Activated naive CD4-positive, alpha-beta T cell treated with anti-CD3 and anti-CD28 coated beads for 36 hours (primary cell): ENCODE measurements at regions not wholly inside any gene's neighbourhood (a gene's known extent, or its start where the extent isn't known, plus 50 kb on each side); places are given as distances from the start of the nearest gene placed in this dataset.
"Not testable (repeated sequence)": the region's sequence is repeated elsewhere in the genome, so short reads cannot be mapped to it uniquely, and the experiment has no call there.

Experiments used
- CTCF ChIA-PET: fragments of 350-600 bp; sonication (Branson Sonifier 250); formaldehyde crosslinking; loops from one replicate; lab custom pipeline; 2021; ENCODE audit warnings: antibody characterized with exemption; lab: Charles Lee
- DNase-seq: peaks from one replicate; pipeline ENCODE4 v3.0.0-alpha.2; 2020
- H3K27ac Mint-ChIP-seq: one replicate; pipeline ENCODE4 v1.8.0; 2021; ENCODE audit warnings: mild to moderate bottlenecking, mixed read lengths
- H3K27me3 Mint-ChIP-seq: one replicate; pipeline ENCODE4 v1.8.0; 2021; ENCODE audit warnings: low read depth, mixed read lengths
- H3K36me3 Mint-ChIP-seq: one replicate; pipeline ENCODE4 v1.8.0; 2021; ENCODE audit warnings: low read depth, mixed read lengths
- H3K4me1 Mint-ChIP-seq: one replicate; pipeline ENCODE4 v1.8.0; 2021; ENCODE audit warnings: low read depth, mixed read lengths
- H3K4me3 Mint-ChIP-seq: one replicate; pipeline ENCODE4 v1.8.0; 2021; ENCODE audit warnings: mild to moderate bottlenecking, moderate library complexity, mixed read lengths
- H3K9me3 Mint-ChIP-seq: one replicate; pipeline ENCODE4 v1.8.0; 2021; ENCODE audit warnings: mixed read lengths
- intact Hi-C: fragments of 100-400 bp; cut with micrococcal nuclease; formaldehyde crosslinking; loops from one replicate; pipeline ENCODE4 v1.15.1; 2023

GRCh38 chrX:55908661-55909212, 191.2 kb downstream of the RRAGB start:
- H3K4me3 Mint-ChIP-seq = peak overlapping the region; percentile 75
- H3K4me1 Mint-ChIP-seq = peaks cover 7% of the 10 kb centered on the region
- CTCF ChIA-PET = interaction anchor here (1.3 kb wide), 1 partner anchor 179 kb away, joined by 3 read pairs; no protein-coding TSS in a partner anchor
- DNase-seq = peak; percentile 13
- no peaks in the 10 kb centered on the region for H3K9me3 Mint-ChIP-seq
- no peaks in the 10 kb centered on the region for H3K27me3 Mint-ChIP-seq
- no peaks in the 10 kb centered on the region for H3K36me3 Mint-ChIP-seq
- intact Hi-C loops = loop anchor here (1.0 to 10.0 kb wide), 2 partner anchors 191 to 326 kb away; partner anchors contain the start of genes KLF8 and RRAGB
- peak overlapping the region; percentile 57 for H3K27ac Mint-ChIP-seq

GRCh38 chrX:55919367-55920221, 202.0 kb downstream of the RRAGB start:
- no peaks in the 10 kb centered on the region for H3K4me1 Mint-ChIP-seq
- H3K27ac Mint-ChIP-seq = no peak overlapping the region
- H3K4me3 Mint-ChIP-seq = no peak overlapping the region
- intact Hi-C loops = no loop called here
- no peaks in the 10 kb centered on the region for H3K27me3 Mint-ChIP-seq
- CTCF ChIA-PET = no interaction called here
- peaks cover 16% of the 10 kb centered on the region for H3K9me3 Mint-ChIP-seq
- H3K36me3 Mint-ChIP-seq = no peaks in the 10 kb centered on the region
- DNase-seq = no peak

- no peak for DNase-seq
- CTCF ChIA-PET = no interaction called here
- intact Hi-C loops = no loop called here
Measured at GRCh38 chrX:55924574-55924973, 207.0 kb downstream of the RRAGB start.

GRCh38 chrX:55928529-55928928, 211.0 kb downstream of the RRAGB start:
- intact Hi-C loops, H3K27ac Mint-ChIP-seq, H3K4me1 Mint-ChIP-seq, H3K36me3 Mint-ChIP-seq, H3K4me3 Mint-ChIP-seq, CTCF ChIA-PET, DNase-seq, H3K27me3 Mint-ChIP-seq: not testable (repeated sequence)
- peaks cover 28% of the 10 kb centered on the region for H3K9me3 Mint-ChIP-seq

More at GRCh38 chrX:55924574-55924973, 207.0 kb downstream of the RRAGB start:
- Mint-ChIP-seq H3K4me1 (no peaks in the 10 kb centered on the region), H3K4me3 (no peak overlapping the region), H3K27me3 (no peaks in the 10 kb centered on the region), H3K27ac (no peak overlapping the region), H3K9me3 (peaks cover 18% of the 10 kb centered on the region), H3K36me3 (peaks cover 1% of the 10 kb centered on the region)
